ENCODE measurements at regions not wholly inside any gene's neighbourhood (a gene's known extent, or its start where the extent isn't known, plus 50 kb on each side); places are given as distances from the start of the nearest gene placed in this dataset.

- TF ChIP-seq CTCF (tag by site-specific recombination; IDR thresholded peaks at IDR 0.05) (no peak), ZNF549 (tag by site-specific recombination; IDR thresholded peaks at IDR 0.05) (no peak), ZNF580 (tag by site-specific recombination; IDR thresholded peaks at IDR 0.05) (no peak), ZNF510 (tag by site-specific recombination; IDR thresholded peaks at IDR 0.05; ENCODE audit: insufficient replicate concordance) (no peak), ZBTB7A (tag by site-specific recombination; IDR thresholded peaks at IDR 0.05; ENCODE audit: low read depth) (no peak), TSHZ1 (tag by site-specific recombination; IDR thresholded peaks at IDR 0.05; ENCODE audit: borderline replicate concordance) (no peak), ZNF555 (tag by site-specific recombination; conservative IDR thresholded peaks at IDR 0.05) (no peak), ZNF416 (tag by site-specific recombination; IDR thresholded peaks at IDR 0.05) (no peak), REST (tag by site-specific recombination; IDR thresholded peaks at IDR 0.05) (no peak), ZNF830 (tag by site-specific recombination; IDR thresholded peaks at IDR 0.05; ENCODE audit: low read depth) (no peak)
These were observed 80.6 kb upstream of the KLF6 start for GRCh38 chr10:3865565-3865964.
